GM12875 (cell line): ENCODE measurements at regions not wholly inside any gene's neighbourhood (a gene's known extent, or its start where the extent isn't known, plus 50 kb on each side); places are given as distances from the start of the nearest gene placed in this dataset.

Experiments
- H3K4me3 ChIP-seq: one replicate; pipeline ENCODE4 v1.5.1; 2011; ENCODE audit warnings: low read depth, low read length, control low read depth
- TF ChIP-seq, protein P1 (sequence below): IDR thresholded peaks from 2 replicates; pipeline ENCODE4 v1.5.1; 2011; ENCODE audit warnings: low read depth, mild to moderate bottlenecking, control low read depth, inconsistent platforms, low read length, moderate library complexity, borderline replicate concordance; ENCODE audit not compliant: insufficient read depth

DNA sequence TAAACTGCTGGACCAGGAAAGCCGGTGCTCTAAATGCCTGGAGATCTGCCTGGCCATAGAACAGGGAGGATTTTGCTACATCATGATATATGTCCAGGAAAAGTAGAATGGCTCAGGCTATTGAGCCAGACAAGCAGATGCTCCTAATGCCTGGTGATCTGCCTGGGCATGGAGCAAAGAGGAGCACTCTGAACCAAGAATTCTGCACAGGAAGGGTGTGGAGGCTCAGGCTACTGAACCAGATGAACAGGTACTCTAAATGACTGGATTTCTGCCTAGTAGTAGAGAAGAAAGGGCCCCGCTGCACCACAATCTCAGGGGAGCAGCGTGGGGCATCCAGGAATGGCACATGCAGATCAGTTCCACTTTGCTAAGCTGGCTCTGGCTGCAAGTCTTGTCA, 607.9 kb downstream of the ANKRD50 start:
- TF ChIP-seq, protein P1, sequence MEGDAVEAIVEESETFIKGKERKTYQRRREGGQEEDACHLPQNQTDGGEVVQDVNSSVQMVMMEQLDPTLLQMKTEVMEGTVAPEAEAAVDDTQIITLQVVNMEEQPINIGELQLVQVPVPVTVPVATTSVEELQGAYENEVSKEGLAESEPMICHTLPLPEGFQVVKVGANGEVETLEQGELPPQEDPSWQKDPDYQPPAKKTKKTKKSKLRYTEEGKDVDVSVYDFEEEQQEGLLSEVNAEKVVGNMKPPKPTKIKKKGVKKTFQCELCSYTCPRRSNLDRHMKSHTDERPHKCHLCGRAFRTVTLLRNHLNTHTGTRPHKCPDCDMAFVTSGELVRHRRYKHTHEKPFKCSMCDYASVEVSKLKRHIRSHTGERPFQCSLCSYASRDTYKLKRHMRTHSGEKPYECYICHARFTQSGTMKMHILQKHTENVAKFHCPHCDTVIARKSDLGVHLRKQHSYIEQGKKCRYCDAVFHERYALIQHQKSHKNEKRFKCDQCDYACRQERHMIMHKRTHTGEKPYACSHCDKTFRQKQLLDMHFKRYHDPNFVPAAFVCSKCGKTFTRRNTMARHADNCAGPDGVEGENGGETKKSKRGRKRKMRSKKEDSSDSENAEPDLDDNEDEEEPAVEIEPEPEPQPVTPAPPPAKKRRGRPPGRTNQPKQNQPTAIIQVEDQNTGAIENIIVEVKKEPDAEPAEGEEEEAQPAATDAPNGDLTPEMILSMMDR, result no peak
- H3K4me3 ChIP-seq, result no peak overlapping the region

- TF ChIP-seq, protein P1, result no peak
- no peak overlapping the region for H3K4me3 ChIP-seq
Observed at GRCh38 chr4:124105212-124105611, 607.3 kb downstream of the ANKRD50 start.

DNA sequence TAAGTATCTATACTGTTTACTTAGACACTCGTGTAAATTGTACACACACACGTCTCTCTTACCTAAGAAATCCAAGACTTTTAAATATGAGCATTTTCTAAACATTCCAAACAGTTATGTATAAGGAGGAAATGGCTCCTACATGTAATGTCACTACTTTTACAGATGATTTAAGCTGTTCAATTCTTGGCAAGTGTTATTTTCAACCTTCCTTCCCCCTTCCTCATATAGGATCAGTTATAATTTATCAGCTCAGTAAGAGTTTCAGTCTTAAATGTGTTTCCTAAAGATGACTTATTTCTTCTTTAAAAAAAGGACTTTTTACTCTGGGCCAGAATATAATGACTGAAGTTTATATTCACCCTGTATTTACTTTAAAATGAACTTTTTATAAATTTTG, 601.1 kb downstream of the ANKRD50 start:
- H3K4me3 ChIP-seq, result no peak overlapping the region
- TF ChIP-seq, protein P1, result no peak

DNA sequence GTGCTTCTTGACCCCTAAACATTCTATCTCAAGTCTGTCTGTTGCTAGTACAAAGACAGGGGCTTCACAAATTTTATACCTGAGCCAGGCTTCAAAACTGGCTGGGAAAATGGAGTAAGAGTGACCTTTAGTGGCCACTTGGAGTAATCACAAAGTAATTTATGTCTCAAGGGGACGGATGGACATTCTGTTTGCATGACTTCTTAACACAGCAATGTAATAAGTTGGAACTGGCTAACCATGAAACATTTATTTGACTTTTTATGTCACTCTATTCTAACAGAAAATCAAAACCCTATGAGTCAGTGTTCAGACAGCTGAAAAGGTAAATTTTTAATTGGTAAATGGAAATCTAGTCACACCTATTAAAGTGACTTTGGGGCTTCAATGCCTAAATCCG, 600.6 kb downstream of the ANKRD50 start:
- TF ChIP-seq, protein P1, result no peak

DNA sequence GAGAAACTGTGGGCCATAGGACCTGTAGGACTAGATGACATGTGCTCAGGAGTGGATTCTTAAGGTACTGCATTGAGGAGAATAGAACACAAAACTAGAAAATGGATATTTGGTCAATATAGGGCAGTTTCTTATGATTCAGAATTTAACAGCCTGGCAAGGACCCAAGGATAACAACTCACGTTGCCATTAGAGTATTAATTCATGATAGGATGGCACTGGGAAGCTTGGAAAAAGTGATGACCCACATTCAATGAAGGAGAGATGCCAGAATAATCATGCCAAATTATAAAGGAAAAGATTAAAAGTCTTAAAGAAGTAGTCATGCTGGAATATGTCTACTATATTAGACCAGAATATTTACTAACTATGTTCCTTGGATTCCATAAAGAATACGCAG, 594.5 kb downstream of the ANKRD50 start:
- H3K4me3 ChIP-seq, result no peak overlapping the region
- TF ChIP-seq, protein P1, result no peak

More for the DNA sequence above, 600.6 kb downstream of the ANKRD50 start:
- no peak overlapping the region for H3K4me3 ChIP-seq

DNA sequence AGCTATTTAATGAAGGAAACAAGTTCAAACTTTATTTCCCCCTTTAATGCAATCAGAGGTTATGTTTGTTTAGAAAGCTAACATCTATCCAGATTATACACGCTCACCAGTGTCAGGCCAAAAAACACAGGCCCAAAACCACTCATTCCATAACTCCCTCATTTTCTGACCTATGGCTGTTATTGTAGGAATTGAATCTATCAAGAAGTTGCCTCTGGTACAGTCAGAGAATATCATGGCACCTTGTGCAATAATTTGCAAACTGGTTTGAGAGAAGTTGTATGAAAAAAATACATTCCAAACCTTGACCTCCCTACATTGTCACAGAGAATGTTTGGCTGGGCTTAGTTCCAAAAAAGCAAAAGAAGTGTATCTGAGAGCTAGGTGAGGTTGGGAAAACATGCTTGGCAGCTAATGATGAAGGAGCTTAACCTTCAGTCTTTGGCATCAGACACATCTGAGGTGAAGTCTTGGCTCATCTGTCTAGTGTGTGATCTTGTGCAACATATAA, 591.0 kb downstream of the ANKRD50 start:
- TF ChIP-seq, protein P1, result no peak

GRCh38 chr4:124123181-124123580, 589.4 kb downstream of the ANKRD50 start:
- H3K4me3 ChIP-seq, result no peak overlapping the region
- TF ChIP-seq, protein P1, result no peak

More for the DNA sequence above, 591.0 kb downstream of the ANKRD50 start:
- no peak overlapping the region for H3K4me3 ChIP-seq
